Progenitor cell of endocrine pancreas (in vitro differentiated cells): ENCODE measurements at regions not wholly inside any gene's neighbourhood (a gene's known extent, or its start where the extent isn't known, plus 50 kb on each side); places are given as distances from the start of the nearest gene placed in this dataset.
"Not testable (repeated sequence)": the region's sequence is repeated elsewhere in the genome, so short reads cannot be mapped to it uniquely, and the experiment has no call there.

Experiments used
- DNase-seq: peaks from one replicate; pipeline ENCODE4 v3.0.0; 2021; ENCODE audit warnings: low spot score; ENCODE audit not compliant: unreplicated experiment
- H3K27ac Mint-ChIP-seq: 2 replicates; pipeline ENCODE4 v1.8.0; 2021; ENCODE audit warnings: mild to moderate bottlenecking, moderate library complexity, mixed read lengths
- H3K27me3 Mint-ChIP-seq: 2 replicates; pipeline ENCODE4 v1.8.0; 2021; ENCODE audit warnings: mixed read lengths
- H3K36me3 Mint-ChIP-seq: 2 replicates; pipeline ENCODE4 v1.8.0; 2022; ENCODE audit warnings: mixed read lengths; ENCODE audit not compliant: insufficient read depth
- H3K4me1 Mint-ChIP-seq: 2 replicates; pipeline ENCODE4 v1.8.0; 2021; ENCODE audit warnings: low read depth, mixed read lengths
- H3K4me3 Mint-ChIP-seq: 2 replicates; pipeline ENCODE4 v1.8.0; 2021; ENCODE audit warnings: low read depth, mild to moderate bottlenecking, moderate library complexity, mixed read lengths
- H3K9me3 Mint-ChIP-seq: 2 replicates; pipeline ENCODE4 v1.8.0; 2021; ENCODE audit warnings: low read depth, mixed read lengths
- CTCF ChIP-seq: fragments of 200-600 bp; sonication (generic); IDR thresholded peaks from one replicate; pipeline ENCODE4 v1.5.0; 2021; ENCODE audit warnings: antibody characterized with exemption, mild to moderate bottlenecking; ENCODE audit not compliant: unreplicated experiment

DNA sequence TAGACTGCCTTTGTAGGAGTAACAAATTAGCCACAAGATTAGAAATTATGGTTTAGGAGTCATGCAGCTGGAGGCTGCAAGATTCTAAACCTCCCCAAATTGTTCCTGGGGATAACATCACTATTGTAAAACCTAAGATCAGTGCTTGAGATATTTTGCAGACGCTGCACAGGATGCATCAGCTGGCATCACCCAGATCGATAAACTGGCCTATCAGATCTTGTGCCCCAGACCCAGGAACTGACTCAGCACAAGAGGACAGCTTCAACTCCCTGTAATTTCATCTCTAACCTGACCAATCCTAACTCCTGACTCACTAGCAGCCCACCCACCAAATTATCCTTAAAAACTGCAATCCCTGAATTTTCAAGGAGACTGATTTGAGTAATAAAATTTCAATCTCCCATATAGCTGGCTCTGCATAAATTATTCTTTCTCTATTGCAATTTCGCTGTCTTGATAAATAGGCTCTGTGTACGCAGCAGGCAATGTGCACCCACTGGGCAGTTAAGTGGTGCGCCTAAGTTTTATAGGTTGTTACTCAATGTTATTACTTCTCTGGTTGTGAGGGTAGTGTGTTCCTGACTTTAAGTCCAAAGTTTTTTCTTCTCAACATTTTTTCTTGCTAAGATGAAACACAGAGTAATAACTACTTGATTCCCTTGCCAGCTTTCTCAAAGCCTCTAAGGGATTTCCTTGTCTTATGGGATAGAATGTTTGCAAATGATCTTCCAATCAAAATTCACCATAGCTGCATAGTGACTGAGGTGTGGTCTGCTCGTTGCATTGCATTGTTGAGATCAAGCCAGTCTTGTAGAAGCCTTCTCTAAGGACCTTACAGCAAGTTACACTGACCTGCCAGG is 312.3 kb upstream of the DKK2 start:
- no peak for DNase-seq
- no peak overlapping the region for H3K4me3 Mint-ChIP-seq
- peaks cover 17% of the 10 kb centered on the region for H3K9me3 Mint-ChIP-seq
- H3K4me1 Mint-ChIP-seq = peaks cover 2% of the 10 kb centered on the region
- no peaks in the 10 kb centered on the region for H3K27me3 Mint-ChIP-seq
- no peak for TF ChIP-seq CTCF
- peaks cover 7% of the 10 kb centered on the region for H3K36me3 Mint-ChIP-seq
- no peak overlapping the region for H3K27ac Mint-ChIP-seq

- DNase-seq = no peak
Measured at GRCh38 chr4:107333518-107333917, 297.4 kb upstream of the DKK2 start.

GRCh38 chr4:107332656-107333055 is 296.5 kb upstream of the DKK2 start:
- peaks cover 34% of the 10 kb centered on the region for H3K9me3 Mint-ChIP-seq
- not testable (repeated sequence) for H3K27me3 Mint-ChIP-seq, H3K4me3 Mint-ChIP-seq

More at GRCh38 chr4:107333518-107333917, 297.4 kb upstream of the DKK2 start:
- Mint-ChIP-seq H3K4me1 (peaks cover 3% of the 10 kb centered on the region), H3K9me3 (peaks cover 27% of the 10 kb centered on the region), H3K36me3 (peaks cover 4% of the 10 kb centered on the region), H3K27ac (no peak overlapping the region), H3K4me3 (no peak overlapping the region), H3K27me3 (no peaks in the 10 kb centered on the region)
- TF ChIP-seq CTCF = no peak

DNA sequence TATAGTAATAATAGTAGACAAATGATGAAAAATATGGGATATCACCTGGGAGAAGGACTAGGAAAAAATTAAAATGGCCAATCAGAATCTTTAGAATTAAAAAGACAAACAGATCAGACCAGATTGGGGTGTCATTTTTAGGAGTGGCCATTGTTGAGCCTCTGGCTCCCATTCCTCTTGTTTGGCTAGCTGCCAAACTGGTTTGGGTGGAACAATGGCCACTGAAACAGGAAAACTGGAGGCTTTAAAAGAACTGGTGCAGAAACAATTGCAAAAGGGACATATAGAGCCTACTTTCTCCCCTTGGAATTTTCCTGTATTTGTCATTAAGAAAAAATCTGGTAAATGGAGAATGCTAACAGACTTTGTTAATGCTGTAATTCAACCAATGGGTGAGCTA is 294.8 kb upstream of the DKK2 start:
- peaks cover 8% of the 10 kb centered on the region for H3K36me3 Mint-ChIP-seq

More at GRCh38 chr4:107332656-107333055, 296.5 kb upstream of the DKK2 start:
- not testable (repeated sequence) for H3K36me3 Mint-ChIP-seq, H3K4me1 Mint-ChIP-seq, H3K27ac Mint-ChIP-seq, DNase-seq

GRCh38 chr4:107319386-107319785 is 283.3 kb upstream of the DKK2 start:
- no peak for DNase-seq

More for the DNA sequence above, 294.8 kb upstream of the DKK2 start:
- H3K9me3 Mint-ChIP-seq = peaks cover 38% of the 10 kb centered on the region
- no peak for TF ChIP-seq CTCF
- H3K27ac Mint-ChIP-seq = no peak overlapping the region
- H3K4me1 Mint-ChIP-seq = no peaks in the 10 kb centered on the region
- no peak overlapping the region for H3K4me3 Mint-ChIP-seq
- no peak for DNase-seq
- H3K27me3 Mint-ChIP-seq = no peaks in the 10 kb centered on the region

More at GRCh38 chr4:107319386-107319785, 283.3 kb upstream of the DKK2 start:
- Mint-ChIP-seq H3K4me1 (no peaks in the 10 kb centered on the region), H3K27ac (no peak overlapping the region), H3K4me3 (no peak overlapping the region), H3K36me3 (no peaks in the 10 kb centered on the region), H3K27me3 (no peaks in the 10 kb centered on the region), H3K9me3 (no peaks in the 10 kb centered on the region)
- TF ChIP-seq CTCF = no peak
